ENCODE measurements at regions not wholly inside any gene's neighbourhood (a gene's known extent, or its start where the extent isn't known, plus 50 kb on each side); places are given as distances from the start of the nearest gene placed in this dataset.

- no peak for TF ChIP-seq CTCF (IDR thresholded peaks at IDR 0.05)
- TF ChIP-seq POLR2AphosphoS5 (IDR thresholded peaks at IDR 0.05): no peak
- TF ChIP-seq POLR2A (IDR thresholded peaks at IDR 0.05): no peak
These were observed 184.4 kb downstream of the FCRL5 start for GRCh38 chr1:157367870-157368269.

All from prostate gland (tissue), 2 donors.